ENCODE measurements at regions not wholly inside any gene's neighbourhood (a gene's known extent, or its start where the extent isn't known, plus 50 kb on each side); places are given as distances from the start of the nearest gene placed in this dataset.

- Mint-ChIP-seq H3K9me3 (no peaks in the 10 kb centered on the region), H3K4me1 (no peaks in the 10 kb centered on the region)
Observed at GRCh38 chr11:112361396-112361795, 100.7 kb upstream of the PLET1 start.

GRCh38 chr11:112363527-112363926 is 102.9 kb upstream of the PLET1 start:
- intact Hi-C loops (cut with micrococcal nuclease), result no loop called here
- H3K4me1 ChIP-seq (ENCODE audit: control insufficient read depth, insufficient read depth, low read length), result no peaks in the 10 kb centered on the region
- no peak for TF ChIP-seq CTCF (IDR thresholded peaks at IDR 0.05)

More at GRCh38 chr11:112361396-112361795, 100.7 kb upstream of the PLET1 start:
- TF ChIP-seq CTCF (IDR thresholded peaks at IDR 0.05), result no peak
- Mint-ChIP-seq H3K27me3 (ENCODE audit: low read depth in 2 of 2) (no peaks in the 10 kb centered on the region), H3K4me3 (no peak overlapping the region), H3K27ac (no peak overlapping the region), H3K36me3 (no peaks in the 10 kb centered on the region)
- Histone ChIP-seq H3K4me3 (ENCODE audit: low read length) (no peak overlapping the region), H3K27me3 (ENCODE audit: control insufficient read depth, insufficient read depth, low read length) (no peaks in the 10 kb centered on the region), H3K27ac (ENCODE audit: low read length) (no peak overlapping the region), H3K9me3 (ENCODE audit: control insufficient read depth, insufficient read depth, low read length) (no peaks in the 10 kb centered on the region), H3K4me1 (ENCODE audit: control insufficient read depth, insufficient read depth, low read length) (no peaks in the 10 kb centered on the region), H3K36me3 (ENCODE audit: control insufficient read depth, insufficient read depth, low read length) (no peaks in the 10 kb centered on the region)
- WGBS (ENCODE audit: insufficient coverage), result 88% methylated on average over 2 of the region's 3 CpGs
- no peak for ATAC-seq
- intact Hi-C loops (cut with micrococcal nuclease), result no loop called here
- no peak for DNase-seq

GRCh38 chr11:112364962-112365481 is 104.4 kb upstream of the PLET1 start:
- 97% methylated on average over 7 of the region's 7 CpGs for WGBS (ENCODE audit: insufficient coverage)
- DNase-seq (no peak), ATAC-seq (no peak)
- Histone ChIP-seq H3K9me3 (ENCODE audit: control insufficient read depth, insufficient read depth, low read length) (no peaks in the 10 kb centered on the region), H3K27me3 (ENCODE audit: control insufficient read depth, insufficient read depth, low read length) (no peaks in the 10 kb centered on the region), H3K4me1 (ENCODE audit: control insufficient read depth, insufficient read depth, low read length) (no peaks in the 10 kb centered on the region), H3K4me3 (ENCODE audit: low read length) (no peak overlapping the region), H3K36me3 (ENCODE audit: control insufficient read depth, insufficient read depth, low read length) (no peaks in the 10 kb centered on the region), H3K27ac (ENCODE audit: low read length) (no peak overlapping the region)
- no peaks in the 10 kb centered on the region for H3K36me3 Mint-ChIP-seq
- intact Hi-C loops (cut with micrococcal nuclease), result no loop called here
- no peak overlapping the region for H3K27ac Mint-ChIP-seq
- no peaks in the 10 kb centered on the region for H3K9me3 Mint-ChIP-seq
- no peaks in the 10 kb centered on the region for H3K4me1 Mint-ChIP-seq
- TF ChIP-seq CTCF (IDR thresholded peaks at IDR 0.05), result no peak
- H3K27me3 Mint-ChIP-seq (ENCODE audit: low read depth in 2 of 2), result no peaks in the 10 kb centered on the region
- no peak overlapping the region for H3K4me3 Mint-ChIP-seq

More at GRCh38 chr11:112363527-112363926, 102.9 kb upstream of the PLET1 start:
- H3K27me3 ChIP-seq (ENCODE audit: control insufficient read depth, insufficient read depth, low read length), result no peaks in the 10 kb centered on the region
- H3K36me3 ChIP-seq (ENCODE audit: control insufficient read depth, insufficient read depth, low read length), result no peaks in the 10 kb centered on the region
- Mint-ChIP-seq H3K4me1 (no peaks in the 10 kb centered on the region), H3K27ac (no peak overlapping the region), H3K4me3 (no peak overlapping the region), H3K36me3 (no peaks in the 10 kb centered on the region), H3K27me3 (ENCODE audit: low read depth in 2 of 2) (no peaks in the 10 kb centered on the region), H3K9me3 (no peaks in the 10 kb centered on the region)
- WGBS (ENCODE audit: insufficient coverage), result 85% methylated on average over 2 of the region's 2 CpGs
- H3K27ac ChIP-seq (ENCODE audit: low read length), result no peak overlapping the region
- DNase-seq (no peak), ATAC-seq (no peak)
- no peak overlapping the region for H3K4me3 ChIP-seq (ENCODE audit: low read length)
- no peaks in the 10 kb centered on the region for H3K9me3 ChIP-seq (ENCODE audit: control insufficient read depth, insufficient read depth, low read length)

- H3K27ac Mint-ChIP-seq, result no peak overlapping the region
- DNase-seq (no peak), ATAC-seq (no peak)
- H3K4me1 ChIP-seq (ENCODE audit: control insufficient read depth, insufficient read depth, low read length), result no peaks in the 10 kb centered on the region
- no peaks in the 10 kb centered on the region for H3K36me3 Mint-ChIP-seq
- H3K36me3 ChIP-seq (ENCODE audit: control insufficient read depth, insufficient read depth, low read length), result no peaks in the 10 kb centered on the region
- H3K27ac ChIP-seq (ENCODE audit: low read length), result no peak overlapping the region
- no peak for TF ChIP-seq CTCF (IDR thresholded peaks at IDR 0.05)
- 87% methylated on average over 4 of the region's 4 CpGs for WGBS (ENCODE audit: insufficient coverage)
- no peaks in the 10 kb centered on the region for H3K27me3 Mint-ChIP-seq (ENCODE audit: low read depth in 2 of 2)
- H3K4me1 Mint-ChIP-seq, result no peaks in the 10 kb centered on the region
- H3K4me3 Mint-ChIP-seq, result no peak overlapping the region
- intact Hi-C loops (cut with micrococcal nuclease), result no loop called here
- no peaks in the 10 kb centered on the region for H3K9me3 Mint-ChIP-seq
- no peaks in the 10 kb centered on the region for H3K27me3 ChIP-seq (ENCODE audit: control insufficient read depth, insufficient read depth, low read length)
- H3K4me3 ChIP-seq (ENCODE audit: low read length), result no peak overlapping the region
- H3K9me3 ChIP-seq (ENCODE audit: control insufficient read depth, insufficient read depth, low read length), result no peaks in the 10 kb centered on the region
Observed at GRCh38 chr11:112366012-112366411, 105.4 kb upstream of the PLET1 start.

Data from natural killer cell (primary cell).